GM18951 (cell line): ENCODE measurements at regions not wholly inside any gene's neighbourhood (a gene's known extent, or its start where the extent isn't known, plus 50 kb on each side); places are given as distances from the start of the nearest gene placed in this dataset.

Source experiments
- POLR2A ChIP-seq: IDR thresholded peaks from 4 replicates; pipeline ENCODE4 v1.6.1; 2011; ENCODE audit warnings: mild to moderate bottlenecking; ENCODE audit not compliant: insufficient read length, insufficient read depth; ENCODE audit errors: extremely low read depth
- in situ Hi-C: fragments of 300-500 bp; cut with MboI; formaldehyde crosslinking; loops from one replicate; pipeline ENCODE4 v1.12.0; 2022; ENCODE audit warnings: low sequenced_read_pairs, mixed read lengths, inconsistent platforms; ENCODE audit not compliant: unreplicated experiment

DNA sequence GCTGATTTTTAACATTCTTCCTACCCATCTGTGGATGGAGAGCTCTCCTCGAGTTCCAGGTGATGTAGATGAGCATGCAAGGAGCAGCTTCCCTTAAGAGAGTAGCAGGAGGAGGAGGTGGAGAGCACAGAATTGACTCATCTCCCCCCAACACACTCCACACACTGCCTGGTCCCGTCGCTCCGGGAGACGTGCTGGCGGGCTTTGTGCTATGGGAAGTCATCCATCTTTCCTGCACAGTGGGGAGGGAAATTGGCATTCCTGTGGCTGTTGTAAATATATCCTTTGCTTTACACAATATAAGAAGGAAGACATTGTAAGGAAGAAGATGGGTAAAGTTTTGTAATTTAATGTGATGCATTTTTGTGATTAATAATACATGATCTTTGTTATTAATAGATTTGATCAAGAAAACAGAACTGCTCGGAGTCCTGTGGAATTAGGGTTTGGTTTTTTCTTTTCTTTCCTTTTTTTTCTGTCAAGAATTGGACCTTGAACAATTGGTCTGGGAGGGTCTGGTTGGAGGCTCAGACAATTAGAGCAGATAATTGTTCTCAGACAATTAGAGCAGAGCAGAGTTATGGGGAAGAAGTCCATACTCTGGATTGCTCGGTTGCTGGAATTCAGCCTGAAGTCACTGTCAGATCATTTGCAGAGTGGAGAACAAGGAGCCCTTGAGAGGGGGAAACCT is 297.8 kb downstream of the GADD45G start:
- in situ Hi-C loops, result loop anchor here (25.0 kb wide), 1 partner anchor 290 kb away; the partner anchor contains the start of gene GADD45G

DNA sequence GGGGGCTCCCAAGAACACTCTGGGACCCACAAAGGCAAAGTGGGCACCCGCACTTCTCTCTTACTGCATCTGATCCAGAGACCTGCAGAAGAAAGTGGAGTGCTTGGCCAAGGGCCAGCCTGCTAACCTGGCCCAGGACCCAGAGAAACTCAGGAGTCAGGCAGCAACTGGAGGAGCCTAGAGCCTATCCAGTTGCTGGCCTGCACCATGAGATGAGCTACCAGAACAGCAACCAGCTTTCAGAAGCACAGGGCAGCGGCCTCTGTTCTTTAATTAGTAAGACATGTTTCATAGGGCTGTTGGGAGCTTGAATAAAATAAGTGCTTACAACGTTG is 298.3 kb downstream of the GADD45G start:
- no peak for TF ChIP-seq POLR2A
- in situ Hi-C loops, result loop anchor here (25.0 kb wide), 1 partner anchor 291 kb away; the partner anchor contains the start of gene GADD45G

More for the DNA sequence above, 297.8 kb downstream of the GADD45G start:
- TF ChIP-seq POLR2A, result no peak

GRCh38 chr9:89905606-89906338 is 301.0 kb downstream of the GADD45G start:
- in situ Hi-C loops, result loop anchor here (25.0 kb wide), 1 partner anchor 293 kb away; the partner anchor contains the start of gene GADD45G
- TF ChIP-seq POLR2A, result no peak

DNA sequence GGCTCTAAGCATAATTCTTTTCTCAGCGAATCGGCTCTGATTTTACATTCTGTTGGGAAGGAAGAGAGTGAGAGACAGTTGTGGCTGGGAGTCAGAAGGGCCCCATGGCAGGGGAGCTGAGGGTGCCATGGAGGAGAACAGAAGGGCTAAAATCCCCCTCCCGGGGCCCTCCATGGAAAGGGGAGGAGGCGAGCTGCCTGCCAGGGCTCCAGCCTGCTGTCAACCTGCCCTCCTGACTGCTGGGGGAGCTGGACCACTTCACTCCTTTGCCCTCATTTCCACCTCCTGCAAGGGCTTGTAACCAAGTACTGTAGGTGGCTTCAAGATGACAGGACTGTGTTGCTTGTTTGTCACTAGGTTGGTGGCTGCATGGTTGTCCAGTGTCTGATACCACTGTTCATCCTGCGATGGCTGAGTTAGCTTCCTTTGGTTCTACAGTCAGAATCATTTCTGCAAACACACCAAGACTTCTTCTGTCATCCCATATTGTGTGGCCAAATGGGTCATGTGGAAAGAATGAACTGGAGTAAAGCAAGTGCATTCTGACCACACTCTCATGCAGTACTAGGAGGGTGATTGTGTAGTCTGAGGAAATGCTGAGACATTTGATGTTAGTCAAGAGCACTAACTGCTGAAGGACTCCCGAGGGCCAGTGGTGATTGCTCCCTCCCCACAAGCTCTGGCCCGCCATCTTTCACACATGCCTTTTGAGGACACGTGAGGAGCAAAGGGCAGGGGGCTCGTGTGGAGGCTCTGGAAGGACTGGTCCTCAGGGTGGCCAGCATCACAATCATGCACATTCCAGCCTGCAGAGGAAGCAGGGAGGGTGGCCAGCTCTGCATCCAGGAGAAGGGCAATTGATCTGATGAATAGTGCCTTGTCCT is 307.2 kb downstream of the GADD45G start:
- TF ChIP-seq POLR2A, result no peak
- in situ Hi-C loops, result loop anchor here (25.0 kb wide), 1 partner anchor 300 kb away; the partner anchor contains the start of gene GADD45G

- in situ Hi-C loops, result loop anchor here (25.0 kb wide), 1 partner anchor 300 kb away; the partner anchor contains the start of gene GADD45G
- no peak for TF ChIP-seq POLR2A
These were observed 307.8 kb downstream of the GADD45G start for GRCh38 chr9:89912605-89912953.

- TF ChIP-seq POLR2A, result no peak
- in situ Hi-C loops, result loop anchor here (25.0 kb wide), 1 partner anchor 303 kb away; the partner anchor contains the start of gene GADD45G
These were observed 310.4 kb downstream of the GADD45G start for GRCh38 chr9:89915187-89915586.

DNA sequence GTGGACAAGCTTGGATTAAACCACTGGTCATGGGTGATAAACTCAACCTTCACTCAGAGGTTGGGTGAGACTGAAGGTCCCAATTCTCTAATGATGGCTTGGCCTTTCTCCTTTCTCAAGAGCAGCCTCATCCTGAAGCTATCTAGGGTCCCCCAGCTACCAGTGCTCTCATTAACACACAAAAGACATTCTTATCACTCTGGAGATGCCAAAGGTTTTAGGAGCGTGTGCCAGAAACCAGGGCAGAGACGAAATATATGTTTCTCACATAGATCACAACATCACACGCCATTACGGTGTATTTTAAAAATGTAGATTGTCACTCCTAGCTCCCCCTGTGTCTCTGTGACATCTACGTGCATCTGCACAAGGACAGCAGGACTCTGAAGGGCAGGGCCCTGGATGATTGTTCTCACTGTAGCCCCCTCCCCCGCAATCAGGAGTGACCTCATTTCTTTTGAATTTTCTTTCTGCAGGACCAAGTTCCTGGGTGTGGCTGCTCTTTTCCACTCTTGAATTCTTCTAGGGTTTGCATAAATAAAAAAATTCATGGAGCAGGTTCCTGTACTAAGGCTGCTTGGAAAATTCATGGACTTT is 311.3 kb downstream of the GADD45G start:
- no peak for TF ChIP-seq POLR2A
- in situ Hi-C loops, result loop anchor here (25.0 kb wide), 1 partner anchor 304 kb away; the partner anchor contains the start of gene GADD45G

DNA sequence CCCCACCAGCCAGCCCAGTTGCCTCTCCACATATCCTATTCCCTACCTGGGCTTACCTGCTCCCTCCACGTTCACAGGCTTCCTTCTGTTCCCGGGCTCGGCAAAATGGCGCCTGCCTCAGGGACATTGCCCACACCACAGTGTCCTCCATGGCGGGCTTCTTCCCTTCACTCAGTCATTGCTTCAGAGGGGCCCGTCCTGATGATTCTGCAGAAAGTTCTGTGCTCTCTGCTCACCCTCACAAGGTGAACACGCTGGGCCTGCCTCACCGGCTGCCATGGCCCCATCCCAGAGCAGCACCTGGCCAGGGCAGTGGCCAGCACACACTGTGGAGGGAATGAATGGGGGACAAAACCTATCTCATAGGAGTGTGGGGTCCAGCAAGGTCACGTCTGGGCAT is 313.0 kb downstream of the GADD45G start:
- in situ Hi-C loops, result loop anchor here (25.0 kb wide), 1 partner anchor 306 kb away; the partner anchor contains the start of gene GADD45G
- TF ChIP-seq POLR2A, result no peak

DNA sequence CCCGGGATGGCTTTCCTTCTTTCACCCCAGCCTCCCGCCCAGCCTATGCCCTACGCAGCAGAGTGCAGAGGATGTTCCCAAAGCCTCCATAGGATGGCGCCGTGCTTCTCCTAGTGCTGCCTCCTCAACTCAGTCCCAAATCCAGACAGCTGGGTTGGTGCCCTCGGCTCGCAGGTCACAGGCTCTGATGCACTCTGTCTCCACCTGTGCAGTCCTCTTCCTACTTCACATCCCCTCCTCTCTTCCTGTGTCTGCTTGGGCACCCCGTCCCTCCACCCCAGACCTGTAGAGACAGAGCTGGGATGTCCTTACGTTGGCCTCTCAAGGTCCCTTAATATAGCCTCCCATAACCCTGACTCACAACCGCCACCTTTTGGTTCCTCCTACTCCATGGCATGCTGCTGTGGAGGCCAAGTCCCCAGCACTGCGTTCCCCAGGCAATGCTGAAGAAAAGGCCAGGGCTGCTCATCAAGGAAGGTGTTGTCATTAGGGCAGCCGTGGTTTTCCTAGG is 314.4 kb downstream of the GADD45G start:
- in situ Hi-C loops, result loop anchor here (25.0 kb wide), 1 partner anchor 307 kb away; the partner anchor contains the start of gene GADD45G
- TF ChIP-seq POLR2A, result no peak

DNA sequence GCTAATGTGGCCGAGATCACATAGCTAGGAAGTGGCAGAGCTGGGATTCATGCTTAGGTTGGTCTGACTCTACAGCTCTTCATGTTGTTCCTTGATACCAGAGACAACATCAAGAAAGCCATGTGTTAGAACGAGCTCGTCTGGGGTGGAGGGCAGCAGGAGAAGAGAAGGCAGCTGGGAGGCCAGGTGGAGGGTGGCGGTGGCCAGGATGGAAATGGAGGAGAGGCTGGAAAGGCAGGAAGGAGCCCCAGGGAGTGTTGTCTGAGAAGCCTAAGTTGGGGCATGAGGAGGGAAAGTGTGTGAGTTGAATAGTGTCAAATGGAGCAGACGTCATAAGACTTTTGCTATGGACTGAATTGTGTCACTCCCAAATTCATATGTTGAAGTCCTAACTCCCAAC is 315.3 kb downstream of the GADD45G start:
- TF ChIP-seq POLR2A, result no peak
- in situ Hi-C loops, result loop anchor here (25.0 kb wide), 1 partner anchor 308 kb away; the partner anchor contains the start of gene GADD45G

GRCh38 chr9:89920951-89921350 is 316.1 kb downstream of the GADD45G start:
- in situ Hi-C loops, result loop anchor here (25.0 kb wide), 1 partner anchor 309 kb away; the partner anchor contains the start of gene GADD45G
- no peak for TF ChIP-seq POLR2A

DNA sequence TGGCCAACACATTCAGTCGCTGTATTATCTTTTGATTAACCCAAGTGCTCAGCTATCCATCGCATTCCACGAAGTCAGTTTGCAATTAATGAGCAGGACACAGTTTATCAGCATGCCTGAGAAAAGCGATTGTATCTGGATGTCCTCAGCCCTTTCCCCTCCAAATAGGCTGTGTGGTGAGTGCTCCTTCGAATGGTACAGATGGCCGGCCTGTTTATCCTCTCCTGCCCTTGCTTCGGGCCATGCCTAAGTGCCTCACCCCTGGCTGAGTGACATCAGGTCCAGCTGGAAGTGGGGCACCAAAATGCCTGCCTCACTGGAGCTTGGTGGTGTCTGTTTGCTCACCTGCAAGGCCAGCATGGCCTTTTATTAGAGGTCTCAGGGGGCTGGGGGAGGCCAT is 317.3 kb downstream of the GADD45G start:
- TF ChIP-seq POLR2A, result no peak
- in situ Hi-C loops, result loop anchor here (25.0 kb wide), 1 partner anchor 310 kb away; the partner anchor contains the start of gene GADD45G
